Esophagus muscularis mucosa (tissue), 3 donors: ENCODE measurements at regions not wholly inside any gene's neighbourhood (a gene's known extent, or its start where the extent isn't known, plus 50 kb on each side); places are given as distances from the start of the nearest gene placed in this dataset.

Source experiments
- POLR2A ChIP-seq: fragments of 450-650 bp; IDR thresholded peaks from one replicate; pipeline ENCODE4 v1.6.1; 2017; ENCODE audit warnings: antibody characterized with exemption, moderate library complexity, mild to moderate bottlenecking, low read depth
- TF ChIP-seq, protein P1 (sequence below), 3 experiments: fragments of 200-600 bp in 2 of 3; fragments of 450-650 bp in 1 of 3; sonication (generic) in 2 of 3; IDR thresholded peaks; one replicate each; pipeline ENCODE4 v1.5.1; 2017 to 2019; ENCODE audit warnings: antibody characterized with exemption in 3 of 3, mild to moderate bottlenecking in 2 of 3, moderate library complexity in 1 of 3

DNA sequence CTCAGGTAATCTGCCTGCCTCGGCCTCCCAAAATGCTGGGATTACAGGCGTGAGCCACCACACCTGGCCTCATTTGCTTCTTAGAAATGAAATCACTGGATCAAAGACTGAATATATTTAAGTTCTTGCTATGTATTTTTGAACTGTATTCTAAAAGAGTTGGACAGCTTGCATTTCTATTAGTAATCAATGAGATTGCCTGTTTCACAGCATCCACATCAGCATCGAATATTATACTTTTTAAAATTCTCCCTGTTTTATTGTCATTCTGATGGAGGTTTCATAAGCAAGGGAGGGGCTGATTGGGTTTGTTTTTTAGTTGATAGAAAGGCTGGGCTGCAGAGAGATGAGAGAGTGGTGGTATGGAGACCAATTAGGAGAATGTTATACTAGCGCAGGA is 68.7 kb upstream of the CREB3L1 start:
- TF ChIP-seq, protein P1, sequence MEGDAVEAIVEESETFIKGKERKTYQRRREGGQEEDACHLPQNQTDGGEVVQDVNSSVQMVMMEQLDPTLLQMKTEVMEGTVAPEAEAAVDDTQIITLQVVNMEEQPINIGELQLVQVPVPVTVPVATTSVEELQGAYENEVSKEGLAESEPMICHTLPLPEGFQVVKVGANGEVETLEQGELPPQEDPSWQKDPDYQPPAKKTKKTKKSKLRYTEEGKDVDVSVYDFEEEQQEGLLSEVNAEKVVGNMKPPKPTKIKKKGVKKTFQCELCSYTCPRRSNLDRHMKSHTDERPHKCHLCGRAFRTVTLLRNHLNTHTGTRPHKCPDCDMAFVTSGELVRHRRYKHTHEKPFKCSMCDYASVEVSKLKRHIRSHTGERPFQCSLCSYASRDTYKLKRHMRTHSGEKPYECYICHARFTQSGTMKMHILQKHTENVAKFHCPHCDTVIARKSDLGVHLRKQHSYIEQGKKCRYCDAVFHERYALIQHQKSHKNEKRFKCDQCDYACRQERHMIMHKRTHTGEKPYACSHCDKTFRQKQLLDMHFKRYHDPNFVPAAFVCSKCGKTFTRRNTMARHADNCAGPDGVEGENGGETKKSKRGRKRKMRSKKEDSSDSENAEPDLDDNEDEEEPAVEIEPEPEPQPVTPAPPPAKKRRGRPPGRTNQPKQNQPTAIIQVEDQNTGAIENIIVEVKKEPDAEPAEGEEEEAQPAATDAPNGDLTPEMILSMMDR (IDR thresholded peaks at IDR 0.05) = no peak
- TF ChIP-seq POLR2A = no peak
